ENCODE measurements at regions not wholly inside any gene's neighbourhood (a gene's known extent, or its start where the extent isn't known, plus 50 kb on each side); places are given as distances from the start of the nearest gene placed in this dataset.

DNA sequence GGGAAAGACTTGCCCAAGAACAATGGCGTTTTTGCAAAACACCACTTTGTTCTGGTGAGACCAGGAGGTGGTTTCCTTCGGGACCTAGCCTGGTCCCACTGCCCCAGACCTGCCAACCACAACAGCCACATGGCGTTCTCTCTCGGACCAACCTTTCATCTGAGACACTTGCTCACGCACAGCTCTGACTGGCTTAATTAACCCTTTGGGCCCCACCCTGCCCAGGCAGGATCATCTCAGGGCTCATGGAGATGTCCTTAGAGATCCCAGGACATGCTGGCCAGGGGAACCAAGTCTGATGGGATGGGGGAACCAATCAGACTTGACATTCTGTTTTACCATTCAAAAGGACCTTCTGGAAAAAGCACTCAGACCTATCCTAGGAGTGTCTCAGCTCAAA lies 97.8 kb upstream of the SLC2A1 start:
- TF ChIP-seq SIN3A (IDR thresholded peaks at IDR 0.05; ENCODE audit: borderline replicate concordance, insufficient read depth, low read depth, low read length), result no peak
- no peak for TF ChIP-seq POLR2AphosphoS5 (IDR thresholded peaks at IDR 0.05; ENCODE audit: low read depth, low read length)
- TF ChIP-seq, protein P1, sequence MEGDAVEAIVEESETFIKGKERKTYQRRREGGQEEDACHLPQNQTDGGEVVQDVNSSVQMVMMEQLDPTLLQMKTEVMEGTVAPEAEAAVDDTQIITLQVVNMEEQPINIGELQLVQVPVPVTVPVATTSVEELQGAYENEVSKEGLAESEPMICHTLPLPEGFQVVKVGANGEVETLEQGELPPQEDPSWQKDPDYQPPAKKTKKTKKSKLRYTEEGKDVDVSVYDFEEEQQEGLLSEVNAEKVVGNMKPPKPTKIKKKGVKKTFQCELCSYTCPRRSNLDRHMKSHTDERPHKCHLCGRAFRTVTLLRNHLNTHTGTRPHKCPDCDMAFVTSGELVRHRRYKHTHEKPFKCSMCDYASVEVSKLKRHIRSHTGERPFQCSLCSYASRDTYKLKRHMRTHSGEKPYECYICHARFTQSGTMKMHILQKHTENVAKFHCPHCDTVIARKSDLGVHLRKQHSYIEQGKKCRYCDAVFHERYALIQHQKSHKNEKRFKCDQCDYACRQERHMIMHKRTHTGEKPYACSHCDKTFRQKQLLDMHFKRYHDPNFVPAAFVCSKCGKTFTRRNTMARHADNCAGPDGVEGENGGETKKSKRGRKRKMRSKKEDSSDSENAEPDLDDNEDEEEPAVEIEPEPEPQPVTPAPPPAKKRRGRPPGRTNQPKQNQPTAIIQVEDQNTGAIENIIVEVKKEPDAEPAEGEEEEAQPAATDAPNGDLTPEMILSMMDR (IDR thresholded peaks at IDR 0.05), result no peak
- TF ChIP-seq, protein P2, sequence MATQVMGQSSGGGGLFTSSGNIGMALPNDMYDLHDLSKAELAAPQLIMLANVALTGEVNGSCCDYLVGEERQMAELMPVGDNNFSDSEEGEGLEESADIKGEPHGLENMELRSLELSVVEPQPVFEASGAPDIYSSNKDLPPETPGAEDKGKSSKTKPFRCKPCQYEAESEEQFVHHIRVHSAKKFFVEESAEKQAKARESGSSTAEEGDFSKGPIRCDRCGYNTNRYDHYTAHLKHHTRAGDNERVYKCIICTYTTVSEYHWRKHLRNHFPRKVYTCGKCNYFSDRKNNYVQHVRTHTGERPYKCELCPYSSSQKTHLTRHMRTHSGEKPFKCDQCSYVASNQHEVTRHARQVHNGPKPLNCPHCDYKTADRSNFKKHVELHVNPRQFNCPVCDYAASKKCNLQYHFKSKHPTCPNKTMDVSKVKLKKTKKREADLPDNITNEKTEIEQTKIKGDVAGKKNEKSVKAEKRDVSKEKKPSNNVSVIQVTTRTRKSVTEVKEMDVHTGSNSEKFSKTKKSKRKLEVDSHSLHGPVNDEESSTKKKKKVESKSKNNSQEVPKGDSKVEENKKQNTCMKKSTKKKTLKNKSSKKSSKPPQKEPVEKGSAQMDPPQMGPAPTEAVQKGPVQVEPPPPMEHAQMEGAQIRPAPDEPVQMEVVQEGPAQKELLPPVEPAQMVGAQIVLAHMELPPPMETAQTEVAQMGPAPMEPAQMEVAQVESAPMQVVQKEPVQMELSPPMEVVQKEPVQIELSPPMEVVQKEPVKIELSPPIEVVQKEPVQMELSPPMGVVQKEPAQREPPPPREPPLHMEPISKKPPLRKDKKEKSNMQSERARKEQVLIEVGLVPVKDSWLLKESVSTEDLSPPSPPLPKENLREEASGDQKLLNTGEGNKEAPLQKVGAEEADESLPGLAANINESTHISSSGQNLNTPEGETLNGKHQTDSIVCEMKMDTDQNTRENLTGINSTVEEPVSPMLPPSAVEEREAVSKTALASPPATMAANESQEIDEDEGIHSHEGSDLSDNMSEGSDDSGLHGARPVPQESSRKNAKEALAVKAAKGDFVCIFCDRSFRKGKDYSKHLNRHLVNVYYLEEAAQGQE (IDR thresholded peaks at IDR 0.05; ENCODE audit: insufficient read depth in 1 of 2, low read depth in 2 of 2, low read length in 1 of 2), result no peak
- ATAC-seq (no peak), DNase-seq (ENCODE audit: low read depth, low spot score) (no peak)
- POLR2A ChIA-PET, result no interaction called here
- H3K4me1 ChIP-seq (ENCODE audit: control insufficient read depth, insufficient read depth, low read length), result no peaks in the 10 kb centered on the region
- in situ Hi-C loops (cut with HindIII; ENCODE audit: low pct_unique_long_range_greater_than_20kb, low sequenced_read_pairs) (no loop called here), intact Hi-C loops (cut with micrococcal nuclease; ENCODE audit: unreplicated experiment) (no loop called here)
- no peaks in the 10 kb centered on the region for H3K36me3 ChIP-seq (ENCODE audit: control insufficient read depth, insufficient read depth, low read length)
- H3K9me3 ChIP-seq (ENCODE audit: control insufficient read depth, insufficient read depth, low read depth, low read length), result no peaks in the 10 kb centered on the region
- CTCF ChIA-PET, result no interaction called here
- no TSS peak for BruUV-seq (replicated peaks)
- H3K27me3 ChIP-seq (ENCODE audit: control insufficient read depth, insufficient read depth, low read length), result no peaks in the 10 kb centered on the region
- H3K27ac ChIP-seq (ENCODE audit: low read length), result no peak overlapping the region
- no peak overlapping the region for H3K4me3 ChIP-seq (ENCODE audit: low read depth in 2 of 2, low read length in 2 of 2)

DNA sequence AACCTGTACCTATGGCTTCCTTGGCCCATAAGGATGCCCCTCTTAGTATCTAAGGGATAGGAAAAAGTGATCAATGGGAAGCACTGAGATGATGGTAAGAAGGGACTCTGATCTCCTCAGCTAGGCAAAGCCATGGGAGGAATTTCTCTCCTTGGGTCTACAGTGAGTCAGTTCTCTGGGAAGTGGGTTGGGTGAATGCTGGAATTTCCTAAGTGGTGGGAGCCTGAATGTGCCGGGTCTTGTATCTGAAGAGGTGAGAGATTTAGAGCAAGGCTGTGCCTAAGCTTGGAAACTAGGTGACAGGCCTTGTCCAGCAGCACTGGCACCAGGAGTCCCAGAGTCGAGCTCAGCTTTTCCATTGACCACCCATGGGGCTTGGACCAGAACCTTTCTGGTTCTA lies 96.3 kb upstream of the SLC2A1 start:
- no peaks in the 10 kb centered on the region for H3K4me1 ChIP-seq (ENCODE audit: control insufficient read depth, insufficient read depth, low read length)
- no peak for ATAC-seq
- DNase-seq (ENCODE audit: low read depth, low spot score), result no peak
- in situ Hi-C loops (cut with HindIII; ENCODE audit: low pct_unique_long_range_greater_than_20kb, low sequenced_read_pairs) (no loop called here), intact Hi-C loops (cut with micrococcal nuclease; ENCODE audit: unreplicated experiment) (no loop called here)
- H3K27ac ChIP-seq (ENCODE audit: low read length), result no peak overlapping the region
- H3K4me3 ChIP-seq (ENCODE audit: low read depth in 2 of 2, low read length in 2 of 2), result no peak overlapping the region
- CTCF ChIA-PET, result no interaction called here
- TF ChIP-seq SIN3A (IDR thresholded peaks at IDR 0.05; ENCODE audit: borderline replicate concordance, insufficient read depth, low read depth, low read length), result no peak
- TF ChIP-seq POLR2AphosphoS5 (IDR thresholded peaks at IDR 0.05; ENCODE audit: low read depth, low read length), result no peak
- TF ChIP-seq, protein P1 (IDR thresholded peaks at IDR 0.05), result no peak
- TF ChIP-seq, protein P2 (IDR thresholded peaks at IDR 0.05; ENCODE audit: insufficient read depth in 1 of 2, low read depth in 2 of 2, low read length in 1 of 2), result no peak
- no peak for TF ChIP-seq TCF7L2 (IDR thresholded peaks at IDR 0.05; ENCODE audit: low read depth, low read length)
- no peaks in the 10 kb centered on the region for H3K9me3 ChIP-seq (ENCODE audit: control insufficient read depth, insufficient read depth, low read depth, low read length)
- no peaks in the 10 kb centered on the region for H3K27me3 ChIP-seq (ENCODE audit: control insufficient read depth, insufficient read depth, low read length)
- no TSS peak for BruUV-seq (replicated peaks)
- H3K36me3 ChIP-seq (ENCODE audit: control insufficient read depth, insufficient read depth, low read length), result no peaks in the 10 kb centered on the region
- POLR2A ChIA-PET, result no interaction called here

Data from Panc1 (cell line).